SK-N-SH (cell line): ENCODE measurements at regions not wholly inside any gene's neighbourhood (a gene's known extent, or its start where the extent isn't known, plus 50 kb on each side); places are given as distances from the start of the nearest gene placed in this dataset.

Experiments
- CTCF ChIA-PET: fragments of 300-600, 350-600 bp; formaldehyde crosslinking; extraction: SDS; loops from one replicate; lab custom pipeline; 2021; lab: Yijun Ruan, JAX
- POLR2A ChIA-PET: fragments of 350-600 bp; sonication (Branson Sonifier 250); formaldehyde crosslinking; extraction: SDS; loops from one replicate; lab custom pipeline; 2020; ENCODE audit warnings: antibody characterized with exemption, inconsistent platforms; lab: Yijun Ruan, JAX
- DNase-seq: peaks from one replicate; pipeline ENCODE4 v3.0.0; 2012
- H2AFZ ChIP-seq: fragments of 200-600 bp; sonication (generic); 2 replicates; pipeline ENCODE4 v1.8.1; 2016; ENCODE audit warnings: antibody characterized with exemption, mild to moderate bottlenecking, low read depth
- H3F3A ChIP-seq: fragments of 200-600 bp; sonication (generic); replicated peaks from 2 replicates; pipeline ENCODE3; 2016; ENCODE audit warnings: antibody characterized with exemption, mild to moderate bottlenecking; ENCODE audit not compliant: insufficient read depth
- H3K27ac ChIP-seq, 2 experiments: fragments of 200-500 bp in 1 of 2; fragments of 200-600 bp in 1 of 2; sonication (Bioruptor generic) in 1 of 2; sonication (generic), shearing (Covaris generic) in 1 of 2; 2 replicates each; pipeline versions ENCODE4 v1.5.1 to v1.6.1; 2014 to 2016; ENCODE audit warnings: low read depth in 2 of 2, inconsistent platforms in 1 of 2, low read length in 1 of 2, mild to moderate bottlenecking in 1 of 2, mixed read lengths in 1 of 2
- H3K27me3 ChIP-seq: fragments of 200-600 bp; sonication (generic), shearing (Covaris generic); 2 replicates; pipeline ENCODE4 v1.6.1; 2016; ENCODE audit warnings: mixed run types; ENCODE audit not compliant: insufficient read depth
- H3K36me3 ChIP-seq, 2 experiments: fragments of 200-500 bp in 1 of 2; fragments of 200-600 bp in 1 of 2; sonication (Bioruptor generic) in 1 of 2; sonication (generic) in 1 of 2; replicated peaks in 1 of 2; 2 replicates each; pipeline versions ENCODE3 to v1.5.1; 2014 to 2016; ENCODE audit warnings: low read length in 1 of 2, mild to moderate bottlenecking in 1 of 2; ENCODE audit not compliant: insufficient read depth in 2 of 2, control insufficient read depth in 1 of 2
- H3K4me1 ChIP-seq, 2 experiments: fragments of 200-500 bp in 1 of 2; fragments of 200-600 bp in 1 of 2; sonication (Bioruptor generic) in 1 of 2; sonication (generic), shearing (Covaris generic) in 1 of 2; 2 replicates each; pipeline versions ENCODE4 v1.5.1 to v1.6.1; 2014 to 2016; ENCODE audit warnings: low read depth in 1 of 2, low read length in 1 of 2, mixed run types in 1 of 2; ENCODE audit not compliant: insufficient read depth in 2 of 2, control insufficient read depth in 1 of 2
- H3K4me2 ChIP-seq: fragments of 200-600 bp; sonication (generic), shearing (Covaris generic); 2 replicates; pipeline ENCODE4 v1.6.1; 2017; ENCODE audit warnings: mixed run types
- H3K4me3 ChIP-seq, 2 experiments: fragments of 200-500 bp in 1 of 2; fragments of 200-600 bp in 1 of 2; sonication (Bioruptor generic) in 1 of 2; sonication (generic), shearing (Covaris generic) in 1 of 2; 2 replicates each; pipeline versions ENCODE4 v1.5.1 to v1.8.1; 2014 to 2016; ENCODE audit warnings: low read depth in 2 of 2, inconsistent platforms in 1 of 2, low read length in 1 of 2, mild to moderate bottlenecking in 1 of 2, mixed read lengths in 1 of 2, moderate library complexity in 1 of 2
- H3K79me2 ChIP-seq: fragments of 200-600 bp; sonication (generic); 2 replicates; pipeline ENCODE4 v1.8.1; 2017; ENCODE audit warnings: mild to moderate bottlenecking; ENCODE audit not compliant: insufficient read depth
- H3K9ac ChIP-seq: fragments of 200-600 bp; sonication (generic); 2 replicates; pipeline ENCODE4 v1.6.1; 2017; ENCODE audit warnings: mixed run types
- H3K9me2 ChIP-seq: fragments of 200-600 bp; sonication (generic); 2 replicates; pipeline ENCODE4 v1.6.1; 2017; ENCODE audit warnings: mixed run types
- H3K9me3 ChIP-seq: fragments of 200-600 bp; sonication (generic); 2 replicates; pipeline ENCODE4 v1.6.1; 2017; ENCODE audit warnings: mixed run types, mild to moderate bottlenecking, moderate library complexity
- H4K20me1 ChIP-seq: fragments of 200-600 bp; sonication (generic); 2 replicates; pipeline ENCODE4 v1.6.1; 2017; ENCODE audit warnings: mild to moderate bottlenecking, mixed run types; ENCODE audit not compliant: insufficient read depth
- EZH2phosphoT487 ChIP-seq: fragments of 200-600 bp; sonication (generic); IDR thresholded peaks from 2 replicates; pipeline ENCODE4 v1.6.1; 2017; ENCODE audit warnings: low read depth, mixed run types, mild to moderate bottlenecking, antibody characterized with exemption, moderate library complexity, borderline replicate concordance
- FOSL2 ChIP-seq: IDR thresholded peaks from 2 replicates; pipeline ENCODE4 v1.4.0; 2012; ENCODE audit warnings: low read depth, mild to moderate bottlenecking, moderate library complexity, borderline replicate concordance
- FOXM1 ChIP-seq: IDR thresholded peaks from 2 replicates; pipeline ENCODE4 v1.4.0; 2012; ENCODE audit warnings: low read depth, mild to moderate bottlenecking
- GABPA ChIP-seq: IDR thresholded peaks from 2 replicates; pipeline ENCODE4 v1.4.0; 2012; ENCODE audit warnings: low read depth, mild to moderate bottlenecking
- MEF2A ChIP-seq: IDR thresholded peaks from 2 replicates; pipeline ENCODE4 v1.4.0; 2012; ENCODE audit warnings: low read depth, borderline replicate concordance
- MXI1 ChIP-seq: IDR thresholded peaks from 2 replicates; pipeline ENCODE4 v1.6.1; 2012; ENCODE audit warnings: mild to moderate bottlenecking, low read depth, low read length, improper control_type of control experiment
- RCOR1 ChIP-seq: fragments of 150-350 bp; IDR thresholded peaks from 2 replicates; pipeline ENCODE4 v1.6.1; 2017; ENCODE audit warnings: antibody characterized with exemption, low read length
- RFX5 ChIP-seq: IDR thresholded peaks from 2 replicates; pipeline ENCODE4 v1.6.1; 2012; ENCODE audit warnings: mild to moderate bottlenecking, improper control_type of control experiment, low read length
- SMC3 ChIP-seq: IDR thresholded peaks from 2 replicates; pipeline ENCODE4 v1.6.1; 2012; ENCODE audit warnings: low read depth, low read length, improper control_type of control experiment
- WGBS: methylation state at CpG from one replicate; pipeline ENCODE4 v1.1.6; 2017; ENCODE audit warnings: low lambda C conversion rate; 5-methylcytosine and 5-hydroxymethylcytosine counted together
- TF ChIP-seq, protein P1 (sequence below): fragments of 150-350 bp; IDR thresholded peaks from 2 replicates; pipeline ENCODE4 v1.6.1; 2016; ENCODE audit warnings: mild to moderate bottlenecking, low read depth, low read length
- TF ChIP-seq, protein P2 (sequence below): IDR thresholded peaks from 2 replicates; pipeline ENCODE4 v1.4.0; 2012; ENCODE audit warnings: low read depth

DNA sequence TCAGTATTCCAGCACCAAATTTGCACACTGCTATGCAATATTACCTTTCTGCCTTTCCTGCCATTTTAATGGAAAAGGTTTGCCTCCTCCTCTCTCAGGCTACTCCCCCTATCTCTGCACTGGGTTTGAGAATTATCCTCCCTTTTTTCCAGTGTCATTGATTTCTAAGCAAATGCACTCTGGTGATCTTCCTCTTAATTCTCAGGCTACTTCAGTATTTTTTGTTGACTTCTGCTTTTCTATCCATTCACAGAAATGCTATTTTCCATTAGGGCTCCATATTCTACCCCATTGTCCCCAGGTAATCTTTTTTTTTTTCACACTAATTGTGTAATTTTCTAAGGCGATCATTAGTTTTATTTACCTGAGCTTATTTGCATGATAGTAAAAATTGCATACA lies 144.0 kb downstream of the GJA1 start:
- no peak for TF ChIP-seq MXI1
- no peak for TF ChIP-seq FOSL2
- TF ChIP-seq, protein P1, sequence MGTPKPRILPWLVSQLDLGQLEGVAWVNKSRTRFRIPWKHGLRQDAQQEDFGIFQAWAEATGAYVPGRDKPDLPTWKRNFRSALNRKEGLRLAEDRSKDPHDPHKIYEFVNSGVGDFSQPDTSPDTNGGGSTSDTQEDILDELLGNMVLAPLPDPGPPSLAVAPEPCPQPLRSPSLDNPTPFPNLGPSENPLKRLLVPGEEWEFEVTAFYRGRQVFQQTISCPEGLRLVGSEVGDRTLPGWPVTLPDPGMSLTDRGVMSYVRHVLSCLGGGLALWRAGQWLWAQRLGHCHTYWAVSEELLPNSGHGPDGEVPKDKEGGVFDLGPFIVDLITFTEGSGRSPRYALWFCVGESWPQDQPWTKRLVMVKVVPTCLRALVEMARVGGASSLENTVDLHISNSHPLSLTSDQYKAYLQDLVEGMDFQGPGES, result no peak
- TF ChIP-seq SMC3, result no peak
- TF ChIP-seq RCOR1, result no peak
- TF ChIP-seq GABPA, result no peak
- TF ChIP-seq, protein P2, sequence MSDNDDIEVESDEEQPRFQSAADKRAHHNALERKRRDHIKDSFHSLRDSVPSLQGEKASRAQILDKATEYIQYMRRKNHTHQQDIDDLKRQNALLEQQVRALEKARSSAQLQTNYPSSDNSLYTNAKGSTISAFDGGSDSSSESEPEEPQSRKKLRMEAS, result no peak
- no peak for TF ChIP-seq MEF2A
- TF ChIP-seq, all 33 proteins: peak for 0
- Histone ChIP-seq H3K27me3 (no peaks in the 10 kb centered on the region), H3K9ac (no peak overlapping the region), H2AFZ (no peak overlapping the region), H3K36me3 (no peaks in the 10 kb centered on the region), H3K9me2 (no peaks in the 10 kb centered on the region), H3K27ac (no peak overlapping the region), H3K4me2 (no peak overlapping the region), H3K4me3 (no peak overlapping the region), H3K9me3 (no peaks in the 10 kb centered on the region), H3K79me2 (no peaks in the 10 kb centered on the region), H3F3A (no peaks in the 10 kb centered on the region), H3K4me1 (peaks cover 0 to 4% of the 10 kb centered on the region in 2 experiments; a peak in 1 of 4 replicates), H4K20me1 (no peaks in the 10 kb centered on the region)
- ChIA-PET POLR2A (no interaction called here), CTCF (interaction anchor here (1.5 kb wide), 1 partner anchor 16 kb away, joined by 3 read pairs; no protein-coding TSS in a partner anchor)
- no peak for DNase-seq
- 90% methylated on average over 1 of the region's 1 CpG for WGBS

DNA sequence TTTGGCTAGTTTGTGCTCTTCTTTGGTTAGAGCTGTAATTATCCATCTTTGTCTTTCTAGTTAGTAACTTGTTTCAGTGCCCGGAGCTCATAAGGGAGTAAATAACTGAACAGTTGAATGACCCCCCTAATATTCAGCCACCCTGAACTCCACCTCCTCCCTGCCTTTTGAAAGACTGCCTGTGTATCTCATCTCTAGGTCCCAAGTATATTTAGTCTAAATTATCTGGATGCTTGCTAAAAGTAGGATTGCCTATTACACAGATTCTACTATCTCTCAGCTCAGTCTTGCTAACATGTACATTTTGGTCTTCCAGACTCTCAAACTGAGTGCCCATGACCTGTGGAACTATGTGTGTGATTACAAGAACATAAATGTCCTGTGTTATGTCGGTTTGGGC lies 145.9 kb downstream of the GJA1 start:
- Histone ChIP-seq H3K9me3 (no peaks in the 10 kb centered on the region), H3K27ac (no peak overlapping the region), H3K27me3 (no peaks in the 10 kb centered on the region), H3K9me2 (no peaks in the 10 kb centered on the region), H3K4me3 (no peak overlapping the region), H2AFZ (0 out of 2 replicates have a peak overlapping the region, but pooled peaks have one; percentile 26), H3K36me3 (no peaks in the 10 kb centered on the region), H3K9ac (no peak overlapping the region), H3K4me1 (peaks cover 0 to 4% of the 10 kb centered on the region in 2 experiments; a peak in 1 of 4 replicates), H3K79me2 (no peaks in the 10 kb centered on the region), H3F3A (no peaks in the 10 kb centered on the region), H3K4me2 (no peak overlapping the region), H4K20me1 (no peaks in the 10 kb centered on the region)
- POLR2A ChIA-PET, result no interaction called here
- DNase-seq, result no peak
- CTCF ChIA-PET, result no interaction called here
- WGBS, result 56% methylated on average over 2 of the region's 2 CpGs
- TF ChIP-seq EZH2phosphoT487 (no peak), RFX5 (no peak), FOXM1 (no peak)
- TF ChIP-seq, protein P1, result no peak
- TF ChIP-seq, all 33 proteins: peak for 0
